ENCODE measurements at regions not wholly inside any gene's neighbourhood (a gene's known extent, or its start where the extent isn't known, plus 50 kb on each side); places are given as distances from the start of the nearest gene placed in this dataset. TPM values are rescaled to one million over a fixed set of nuclear protein-coding genes. Genes with fewer than 3 reads are reported as not detected.

Small RNA genes in the stretch of these regions (small RNA-seq; reads per million reads assigned to genes)
- not detected for gene SNRPCP5

Measured in uterus (tissue), 1 donor.